NCI-H1092 (cell line): ENCODE measurements at regions not wholly inside any gene's neighbourhood (a gene's known extent, or its start where the extent isn't known, plus 50 kb on each side); places are given as distances from the start of the nearest gene placed in this dataset.
A peak's percentile ranks its signal among the peaks of the same experiment; 100 is the strongest.
"Not testable (repeated sequence)": the region's sequence is repeated elsewhere in the genome, so short reads cannot be mapped to it uniquely, and the experiment has no call there.

Experiments
- DNase-seq: peaks from one replicate; lab custom pipeline; 2025; lab: John Stamatoyannopoulos, UW

GRCh38 chr22:47354668-47355387, 592.4 kb downstream of the TBC1D22A start:
- DNase-seq = no peak

GRCh38 chr22:47352920-47353700, 590.7 kb downstream of the TBC1D22A start:
- no peak for DNase-seq

- no peak for DNase-seq
Measured at GRCh38 chr22:47351836-47352579, 589.6 kb downstream of the TBC1D22A start.

- not testable (repeated sequence) for DNase-seq
Measured at GRCh38 chr22:47346287-47346686, 583.8 kb downstream of the TBC1D22A start.

GRCh38 chr22:47345025-47345424, 582.6 kb downstream of the TBC1D22A start:
- DNase-seq = no peak

- no peak for DNase-seq
Measured at GRCh38 chr22:47344414-47344813, 582.0 kb downstream of the TBC1D22A start.

- DNase-seq = no peak
Measured at GRCh38 chr22:47343611-47344010, 581.2 kb downstream of the TBC1D22A start.

- DNase-seq = no peak
Measured at GRCh38 chr22:47342446-47342845, 580.0 kb downstream of the TBC1D22A start.

GRCh38 chr22:47341464-47341863, 579.0 kb downstream of the TBC1D22A start:
- no peak for DNase-seq

- DNase-seq = no peak
Measured at GRCh38 chr22:47340851-47341436, 578.5 kb downstream of the TBC1D22A start.

- DNase-seq = no peak
Measured at GRCh38 chr22:47337161-47337621, 574.7 kb downstream of the TBC1D22A start.

- DNase-seq = no peak
Measured at GRCh38 chr22:47335958-47336357, 573.5 kb downstream of the TBC1D22A start.

- DNase-seq = no peak
Measured at GRCh38 chr22:47335460-47335859, 573.0 kb downstream of the TBC1D22A start.

GRCh38 chr22:47334601-47335000, 572.2 kb downstream of the TBC1D22A start:
- DNase-seq = no peak

- peak; percentile 21 for DNase-seq
Measured at GRCh38 chr22:47333625-47334024, 571.2 kb downstream of the TBC1D22A start.

GRCh38 chr22:47332246-47332980, 570.0 kb downstream of the TBC1D22A start:
- no peak for DNase-seq

GRCh38 chr22:47331750-47332149, 569.3 kb downstream of the TBC1D22A start:
- no peak for DNase-seq

- DNase-seq = no peak
Measured at GRCh38 chr22:47329727-47330650, 567.5 kb downstream of the TBC1D22A start.

GRCh38 chr22:47328550-47329243, 566.2 kb downstream of the TBC1D22A start:
- no peak for DNase-seq

- DNase-seq = no peak
Measured at GRCh38 chr22:47327241-47327640, 564.8 kb downstream of the TBC1D22A start.
